Stimulated activated CD4-positive, alpha-beta T cell treated with anti-CD3 and anti-CD28 coated beads, Interleukin-15, amount 100 ng/mL, for 48 hours (primary cell): ENCODE measurements at regions not wholly inside any gene's neighbourhood (a gene's known extent, or its start where the extent isn't known, plus 50 kb on each side); places are given as distances from the start of the nearest gene placed in this dataset.
A peak's percentile ranks its signal among the peaks of the same experiment; 100 is the strongest.

Experiments used
- DNase-seq, 2 donors: peaks; one replicate each; pipeline ENCODE4 v3.0.0-alpha.2; 2020; ENCODE audit warnings: low read depth in 2 of 2

- DNase-seq: no peak
Measured at GRCh38 chr5:34505731-34506130, 150.4 kb upstream of the RAI14 start.

GRCh38 chr5:34507933-34508332 lies 148.2 kb upstream of the RAI14 start:
- no peak for DNase-seq

GRCh38 chr5:34509392-34509791 lies 146.7 kb upstream of the RAI14 start:
- no peak for DNase-seq

GRCh38 chr5:34510002-34510401 lies 146.1 kb upstream of the RAI14 start:
- no peak for DNase-seq

- no peak for DNase-seq
Measured at GRCh38 chr5:34511063-34511462, 145.1 kb upstream of the RAI14 start.

- DNase-seq: no peak
Measured at GRCh38 chr5:34511481-34511880, 144.6 kb upstream of the RAI14 start.

- no peak for DNase-seq
Measured at GRCh38 chr5:34511915-34512314, 144.2 kb upstream of the RAI14 start.

GRCh38 chr5:34516166-34516565 lies 140.0 kb upstream of the RAI14 start:
- no peak for DNase-seq

GRCh38 chr5:34516686-34517085 lies 139.4 kb upstream of the RAI14 start:
- DNase-seq: no peak

GRCh38 chr5:34517249-34517648 lies 138.9 kb upstream of the RAI14 start:
- DNase-seq: no peak

GRCh38 chr5:34519489-34520220 lies 136.5 kb upstream of the RAI14 start:
- no peak for DNase-seq

GRCh38 chr5:34521628-34522290 lies 134.4 kb upstream of the RAI14 start:
- DNase-seq: no peak

GRCh38 chr5:34522599-34523386 lies 133.3 kb upstream of the RAI14 start:
- peak in 1 of 2 donors; percentile 32 for DNase-seq

- no peak for DNase-seq
Measured at GRCh38 chr5:34523387-34523726, 132.8 kb upstream of the RAI14 start.

- no peak for DNase-seq
Measured at GRCh38 chr5:34524123-34524522, 132.0 kb upstream of the RAI14 start.

- DNase-seq: no peak
Measured at GRCh38 chr5:34525761-34526160, 130.4 kb upstream of the RAI14 start.

GRCh38 chr5:34526682-34527305 lies 129.3 kb upstream of the RAI14 start:
- no peak for DNase-seq

GRCh38 chr5:34529581-34530331 lies 126.4 kb upstream of the RAI14 start:
- DNase-seq: no peak

GRCh38 chr5:34530637-34531036 lies 125.5 kb upstream of the RAI14 start:
- DNase-seq: no peak

- DNase-seq: no peak
Measured at GRCh38 chr5:34531751-34532360, 124.3 kb upstream of the RAI14 start.
